ENCODE measurements at regions not wholly inside any gene's neighbourhood (a gene's known extent, or its start where the extent isn't known, plus 50 kb on each side); places are given as distances from the start of the nearest gene placed in this dataset.

- H3K79me2 ChIP-seq (ENCODE audit: insufficient read depth, low read length): no peaks in the 10 kb centered on the region
- no peak overlapping the region for H2AFZ ChIP-seq (ENCODE audit: low read length)
- no peaks in the 10 kb centered on the region for H3F3A ChIP-seq (ENCODE audit: low read depth)
- no peaks in the 10 kb centered on the region for H4K20me1 ChIP-seq (ENCODE audit: insufficient read depth, low read length, poor library complexity, severe bottlenecking)
- H3K4me3 ChIP-seq (ENCODE audit: low read length, poor library complexity, severe bottlenecking): no peak overlapping the region
- H3K9me2 ChIP-seq (replicated peaks; ENCODE audit: low read depth, low read length): no peaks in the 10 kb centered on the region
- no peak for TF ChIP-seq EZH2phosphoT487 (IDR thresholded peaks at IDR 0.05; ENCODE audit: borderline replicate concordance)
- TF ChIP-seq, protein P1, sequence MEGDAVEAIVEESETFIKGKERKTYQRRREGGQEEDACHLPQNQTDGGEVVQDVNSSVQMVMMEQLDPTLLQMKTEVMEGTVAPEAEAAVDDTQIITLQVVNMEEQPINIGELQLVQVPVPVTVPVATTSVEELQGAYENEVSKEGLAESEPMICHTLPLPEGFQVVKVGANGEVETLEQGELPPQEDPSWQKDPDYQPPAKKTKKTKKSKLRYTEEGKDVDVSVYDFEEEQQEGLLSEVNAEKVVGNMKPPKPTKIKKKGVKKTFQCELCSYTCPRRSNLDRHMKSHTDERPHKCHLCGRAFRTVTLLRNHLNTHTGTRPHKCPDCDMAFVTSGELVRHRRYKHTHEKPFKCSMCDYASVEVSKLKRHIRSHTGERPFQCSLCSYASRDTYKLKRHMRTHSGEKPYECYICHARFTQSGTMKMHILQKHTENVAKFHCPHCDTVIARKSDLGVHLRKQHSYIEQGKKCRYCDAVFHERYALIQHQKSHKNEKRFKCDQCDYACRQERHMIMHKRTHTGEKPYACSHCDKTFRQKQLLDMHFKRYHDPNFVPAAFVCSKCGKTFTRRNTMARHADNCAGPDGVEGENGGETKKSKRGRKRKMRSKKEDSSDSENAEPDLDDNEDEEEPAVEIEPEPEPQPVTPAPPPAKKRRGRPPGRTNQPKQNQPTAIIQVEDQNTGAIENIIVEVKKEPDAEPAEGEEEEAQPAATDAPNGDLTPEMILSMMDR (conservative IDR thresholded peaks at IDR 0.05; ENCODE audit: low read length): no peak
- no peaks in the 10 kb centered on the region; the same call in 1 of the 2 replicates for H3K9me3 ChIP-seq (ENCODE audit: insufficient read depth, low read depth, low read length)
- no peak overlapping the region for H3K4me2 ChIP-seq (ENCODE audit: low read depth, low read length, poor library complexity, severe bottlenecking)
- no peak overlapping the region for H3K9ac ChIP-seq (ENCODE audit: low read depth, low read length, poor library complexity, severe bottlenecking)
- H3K36me3 ChIP-seq (ENCODE audit: insufficient read depth, low read length): no peaks in the 10 kb centered on the region
- H3K4me1 ChIP-seq (ENCODE audit: insufficient read depth, low read length, poor library complexity, severe bottlenecking): no peaks in the 10 kb centered on the region
- H3K27me3 ChIP-seq (ENCODE audit: insufficient read depth, low read length, poor library complexity, severe bottlenecking): no peaks in the 10 kb centered on the region
These were observed 776.6 kb downstream of the MED13L start for GRCh38 chr12:115500872-115501271.

DNA sequence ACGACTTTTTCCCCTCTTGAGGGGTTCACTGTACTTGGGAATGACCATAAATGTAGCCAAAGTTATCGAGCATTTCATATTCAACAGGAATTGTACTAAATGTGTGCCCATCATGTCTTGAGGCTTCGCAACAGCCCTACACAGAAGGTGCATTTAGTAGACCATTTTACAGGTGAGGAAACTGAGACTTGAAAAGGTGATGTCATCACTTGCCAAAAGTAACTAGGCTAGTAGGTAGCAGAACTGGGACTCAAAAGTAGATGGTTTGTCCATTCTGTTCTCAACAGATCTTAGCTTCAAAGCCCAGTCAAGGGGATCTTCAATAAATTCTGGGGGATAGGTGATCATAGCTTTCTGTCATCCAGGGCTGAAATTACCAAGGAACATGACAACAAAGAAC, 782.2 kb downstream of the MED13L start:
- Histone ChIP-seq H3K9me3 (ENCODE audit: insufficient read depth, low read depth, low read length) (no peaks in the 10 kb centered on the region; the same call in 1 of the 2 replicates), H3K4me3 (ENCODE audit: low read length, poor library complexity, severe bottlenecking) (no peak overlapping the region), H4K20me1 (ENCODE audit: insufficient read depth, low read length, poor library complexity, severe bottlenecking) (no peaks in the 10 kb centered on the region), H3F3A (ENCODE audit: low read depth) (no peaks in the 10 kb centered on the region), H3K27me3 (ENCODE audit: insufficient read depth, low read length, poor library complexity, severe bottlenecking) (no peaks in the 10 kb centered on the region), H3K9me2 (replicated peaks; ENCODE audit: low read depth, low read length) (no peaks in the 10 kb centered on the region), H3K4me1 (ENCODE audit: insufficient read depth, low read length, poor library complexity, severe bottlenecking) (no peaks in the 10 kb centered on the region), H3K4me2 (ENCODE audit: low read depth, low read length, poor library complexity, severe bottlenecking) (no peak overlapping the region), H3K36me3 (ENCODE audit: insufficient read depth, low read length) (no peaks in the 10 kb centered on the region), H2AFZ (ENCODE audit: low read length) (no peak overlapping the region), H3K79me2 (ENCODE audit: insufficient read depth, low read length) (no peaks in the 10 kb centered on the region), H3K9ac (ENCODE audit: low read depth, low read length, poor library complexity, severe bottlenecking) (no peak overlapping the region)
- no peak for TF ChIP-seq EZH2phosphoT487 (IDR thresholded peaks at IDR 0.05; ENCODE audit: borderline replicate concordance)
- TF ChIP-seq, protein P1 (conservative IDR thresholded peaks at IDR 0.05; ENCODE audit: low read length): no peak

DNA sequence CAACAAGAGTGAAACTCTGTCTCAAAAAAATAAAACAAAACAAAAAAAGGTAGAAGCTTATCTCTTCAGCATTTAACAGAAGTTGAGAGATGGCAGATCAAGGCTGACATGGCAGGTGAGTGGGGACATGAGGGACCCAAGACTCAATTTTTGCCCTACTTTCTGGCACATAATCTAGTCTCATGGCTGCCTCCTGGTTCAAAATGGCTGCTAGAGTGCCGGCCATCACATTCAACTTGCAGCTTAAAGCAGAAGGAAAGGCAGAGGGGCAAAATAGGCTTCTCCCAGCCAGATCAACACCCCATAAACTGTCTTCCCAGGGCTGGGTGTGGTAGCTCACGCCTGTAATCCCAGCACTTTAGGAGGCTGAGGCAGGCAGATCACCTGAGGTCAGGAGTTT, 784.9 kb downstream of the MED13L start:
- Histone ChIP-seq H3K9ac (ENCODE audit: low read depth, low read length, poor library complexity, severe bottlenecking) (no peak overlapping the region), H3K36me3 (ENCODE audit: insufficient read depth, low read length) (no peaks in the 10 kb centered on the region)

More for the DNA sequence above, 784.9 kb downstream of the MED13L start:
- Histone ChIP-seq H3K4me3 (ENCODE audit: low read length, poor library complexity, severe bottlenecking) (no peak overlapping the region), H2AFZ (ENCODE audit: low read length) (no peak overlapping the region), H3K27me3 (ENCODE audit: insufficient read depth, low read length, poor library complexity, severe bottlenecking) (no peaks in the 10 kb centered on the region), H3K9me2 (replicated peaks; ENCODE audit: low read depth, low read length) (no peaks in the 10 kb centered on the region), H4K20me1 (ENCODE audit: insufficient read depth, low read length, poor library complexity, severe bottlenecking) (no peaks in the 10 kb centered on the region), H3K79me2 (ENCODE audit: insufficient read depth, low read length) (no peaks in the 10 kb centered on the region), H3K4me1 (ENCODE audit: insufficient read depth, low read length, poor library complexity, severe bottlenecking) (no peaks in the 10 kb centered on the region), H3F3A (ENCODE audit: low read depth) (no peaks in the 10 kb centered on the region), H3K9me3 (ENCODE audit: insufficient read depth, low read depth, low read length) (no peaks in the 10 kb centered on the region; the same call in 1 of the 2 replicates), H3K4me2 (ENCODE audit: low read depth, low read length, poor library complexity, severe bottlenecking) (no peak overlapping the region)
- no peak for TF ChIP-seq EZH2phosphoT487 (IDR thresholded peaks at IDR 0.05; ENCODE audit: borderline replicate concordance)
- TF ChIP-seq, protein P1 (conservative IDR thresholded peaks at IDR 0.05; ENCODE audit: low read length): no peak

All from Loucy (cell line).